ENCODE measurements at regions not wholly inside any gene's neighbourhood (a gene's known extent, or its start where the extent isn't known, plus 50 kb on each side); places are given as distances from the start of the nearest gene placed in this dataset.

DNA sequence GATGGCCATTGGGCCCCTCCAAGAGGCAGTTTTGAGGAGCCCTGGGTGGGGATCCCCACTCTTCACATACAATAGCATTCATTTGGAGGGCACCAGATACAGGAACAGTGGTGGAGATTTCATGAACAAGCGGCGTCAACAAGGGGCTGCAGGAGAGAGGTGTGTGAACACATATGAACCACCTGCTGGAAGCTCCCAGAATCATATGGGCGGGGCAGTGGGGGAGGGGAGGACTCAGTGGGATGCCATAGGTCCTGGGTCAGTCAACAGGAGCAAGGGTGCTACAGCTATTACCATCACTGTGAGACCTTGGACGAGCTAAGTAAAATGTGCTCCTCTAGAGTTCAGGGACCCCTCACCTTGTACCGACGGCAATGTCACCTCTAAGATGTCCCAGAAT, 100.4 kb upstream of the IRF2BP2 start:
- no peak overlapping the region for H3K9ac ChIP-seq
- no peak overlapping the region for H3K4me2 ChIP-seq
- ChIA-PET POLR2A (interaction anchor here (0.8 kb wide), 1 partner anchor 14 kb away, joined by 3 read pairs; no protein-coding TSS in a partner anchor), CTCF (interaction anchor here (1.4 to 2.2 kb wide), 2 partner anchors 8 to 13 kb away, joined by 4 to 6 read pairs; no protein-coding TSS in a partner anchor)
- H3K79me2 ChIP-seq (ENCODE audit: insufficient read depth): no peaks in the 10 kb centered on the region
- H3F3A ChIP-seq (replicated peaks; ENCODE audit: insufficient read depth): peaks cover 6% of the 10 kb centered on the region
- H3K27ac ChIP-seq (ENCODE audit: low read depth in 2 of 2, low read length in 1 of 2): no peak overlapping the region
- no peak overlapping the region for H3K4me3 ChIP-seq (ENCODE audit: low read depth in 2 of 2, low read length in 1 of 2)
- DNase-seq: no peak
- TF ChIP-seq, protein P1, sequence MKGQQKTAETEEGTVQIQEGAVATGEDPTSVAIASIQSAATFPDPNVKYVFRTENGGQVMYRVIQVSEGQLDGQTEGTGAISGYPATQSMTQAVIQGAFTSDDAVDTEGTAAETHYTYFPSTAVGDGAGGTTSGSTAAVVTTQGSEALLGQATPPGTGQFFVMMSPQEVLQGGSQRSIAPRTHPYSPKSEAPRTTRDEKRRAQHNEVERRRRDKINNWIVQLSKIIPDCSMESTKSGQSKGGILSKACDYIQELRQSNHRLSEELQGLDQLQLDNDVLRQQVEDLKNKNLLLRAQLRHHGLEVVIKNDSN (IDR thresholded peaks at IDR 0.05; ENCODE audit: borderline replicate concordance, low read depth): no peak
- TF ChIP-seq POLR2AphosphoS5 (IDR thresholded peaks at IDR 0.05; ENCODE audit: low read depth, low read length) (no peak), MEF2A (IDR thresholded peaks at IDR 0.05; ENCODE audit: borderline replicate concordance, low read depth) (no peak), EP300 (IDR thresholded peaks at IDR 0.05; ENCODE audit: borderline replicate concordance in 1 of 2, low read depth in 1 of 2, low read length in 1 of 2) (no peak), TCF12 (IDR thresholded peaks at IDR 0.05) (no peak), FOXM1 (IDR thresholded peaks at IDR 0.05; ENCODE audit: low read depth) (no peak), TAF1 (IDR thresholded peaks at IDR 0.05; ENCODE audit: borderline replicate concordance, low read depth, low read length) (no peak), EZH2phosphoT487 (IDR thresholded peaks at IDR 0.05; ENCODE audit: borderline replicate concordance, low read depth) (no peak), SIN3A (IDR thresholded peaks at IDR 0.05; ENCODE audit: borderline replicate concordance, low read depth, low read length) (no peak)
- no peaks in the 10 kb centered on the region for H4K20me1 ChIP-seq (ENCODE audit: insufficient read depth)
- 98% methylated on average over 4 of the region's 6 CpGs for WGBS (ENCODE audit: low lambda C conversion rate)
- H2AFZ ChIP-seq (ENCODE audit: low read depth): no peak overlapping the region
- H3K9me2 ChIP-seq: no peaks in the 10 kb centered on the region
- H3K4me1 ChIP-seq (ENCODE audit: control insufficient read depth in 1 of 2, insufficient read depth in 2 of 2, low read depth in 1 of 2, low read length in 1 of 2): peaks cover 0 to 14% of the 10 kb centered on the region in 2 experiments; a peak in 2 of 4 replicates
- no peaks in the 10 kb centered on the region for H3K27me3 ChIP-seq (ENCODE audit: insufficient read depth)
- no peaks in the 10 kb centered on the region for H3K36me3 ChIP-seq (replicated peaks in 1 of 2; ENCODE audit: control insufficient read depth in 1 of 2, insufficient read depth in 2 of 2, low read length in 1 of 2)
- no peaks in the 10 kb centered on the region for H3K9me3 ChIP-seq

DNA sequence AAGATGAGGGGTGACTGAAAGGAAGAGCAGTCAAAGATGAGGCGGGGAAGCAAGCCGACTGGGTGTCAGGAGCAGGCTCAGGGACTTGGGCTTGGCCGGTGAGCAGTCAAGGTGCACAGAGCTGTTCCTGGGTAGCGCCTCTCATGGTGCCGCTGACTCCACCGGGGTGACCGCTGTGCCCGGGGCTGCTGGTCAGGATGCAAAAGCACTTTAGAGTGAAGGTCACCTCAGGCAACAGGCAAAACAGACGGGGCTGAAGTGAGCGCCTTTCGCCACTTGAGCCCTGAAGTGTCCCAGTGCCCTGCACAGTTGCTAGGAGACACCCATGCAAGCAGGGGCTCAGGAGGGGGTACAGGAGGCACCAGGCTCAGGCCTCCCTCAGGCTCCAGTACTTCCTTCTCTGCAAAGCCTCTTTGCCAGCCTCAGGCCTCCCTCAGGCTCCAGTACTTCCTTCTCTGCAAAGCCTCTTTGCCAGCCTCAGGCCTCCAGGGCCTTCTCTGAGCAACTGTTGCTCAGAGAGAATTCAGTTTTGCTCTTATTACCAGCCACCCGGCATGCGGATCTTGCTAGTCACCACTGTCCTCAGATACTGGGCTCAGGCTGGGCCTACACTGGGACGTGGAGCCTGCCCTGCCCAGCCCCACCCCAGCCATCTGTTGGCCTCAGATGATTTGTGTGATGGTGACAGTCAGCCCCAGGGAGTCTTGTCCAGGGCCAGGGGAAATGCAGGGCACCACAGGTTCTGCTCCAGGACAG, 99.7 kb upstream of the IRF2BP2 start:
- Histone ChIP-seq H3K36me3 (replicated peaks in 1 of 2; ENCODE audit: control insufficient read depth in 1 of 2, insufficient read depth in 2 of 2, low read length in 1 of 2) (no peaks in the 10 kb centered on the region), H3K79me2 (ENCODE audit: insufficient read depth) (no peaks in the 10 kb centered on the region), H3K4me3 (ENCODE audit: low read depth in 2 of 2, low read length in 1 of 2) (no peak overlapping the region), H3K27ac (ENCODE audit: low read depth in 2 of 2, low read length in 1 of 2) (peak overlapping the region in 1 of 2 experiments; percentile 3; a peak in 1 of 4 replicates), H3K9ac (no peak overlapping the region), H3K4me1 (ENCODE audit: control insufficient read depth in 1 of 2, insufficient read depth in 2 of 2, low read depth in 1 of 2, low read length in 1 of 2) (peaks cover 0 to 14% of the 10 kb centered on the region in 2 experiments; a peak in 2 of 4 replicates), H3F3A (replicated peaks; ENCODE audit: insufficient read depth) (peaks cover 6% of the 10 kb centered on the region), H3K9me3 (no peaks in the 10 kb centered on the region), H3K9me2 (no peaks in the 10 kb centered on the region), H3K27me3 (ENCODE audit: insufficient read depth) (no peaks in the 10 kb centered on the region), H3K4me2 (no peak overlapping the region), H4K20me1 (ENCODE audit: insufficient read depth) (no peaks in the 10 kb centered on the region), H2AFZ (ENCODE audit: low read depth) (no peak overlapping the region)
- WGBS (ENCODE audit: low lambda C conversion rate): 97% methylated on average over 8 of the region's 14 CpGs
- POLR2A ChIA-PET: interaction anchor here (0.8 kb wide), 1 partner anchor 15 kb away, joined by 3 read pairs; no protein-coding TSS in a partner anchor
- CTCF ChIA-PET: interaction anchor here (1.4 to 2.2 kb wide), 2 partner anchors 8 to 14 kb away, joined by 4 to 6 read pairs; no protein-coding TSS in a partner anchor
- no peak for DNase-seq
- TF ChIP-seq JUND (IDR thresholded peaks at IDR 0.05) (no peak), NFIC (IDR thresholded peaks at IDR 0.05; ENCODE audit: borderline replicate concordance) (no peak), TEAD4 (IDR thresholded peaks at IDR 0.05; ENCODE audit: borderline replicate concordance, insufficient read depth) (no peak), RFX5 (IDR thresholded peaks at IDR 0.05; ENCODE audit: low read length) (no peak), CHD2 (IDR thresholded peaks at IDR 0.05; ENCODE audit: low read length, partially characterized antibody) (no peak), MEF2A (IDR thresholded peaks at IDR 0.05; ENCODE audit: borderline replicate concordance, low read depth) (no peak), FOXJ3 (CRISPR knock-in tag; IDR thresholded peaks at IDR 0.05) (no peak)
- TF ChIP-seq, protein P2, sequence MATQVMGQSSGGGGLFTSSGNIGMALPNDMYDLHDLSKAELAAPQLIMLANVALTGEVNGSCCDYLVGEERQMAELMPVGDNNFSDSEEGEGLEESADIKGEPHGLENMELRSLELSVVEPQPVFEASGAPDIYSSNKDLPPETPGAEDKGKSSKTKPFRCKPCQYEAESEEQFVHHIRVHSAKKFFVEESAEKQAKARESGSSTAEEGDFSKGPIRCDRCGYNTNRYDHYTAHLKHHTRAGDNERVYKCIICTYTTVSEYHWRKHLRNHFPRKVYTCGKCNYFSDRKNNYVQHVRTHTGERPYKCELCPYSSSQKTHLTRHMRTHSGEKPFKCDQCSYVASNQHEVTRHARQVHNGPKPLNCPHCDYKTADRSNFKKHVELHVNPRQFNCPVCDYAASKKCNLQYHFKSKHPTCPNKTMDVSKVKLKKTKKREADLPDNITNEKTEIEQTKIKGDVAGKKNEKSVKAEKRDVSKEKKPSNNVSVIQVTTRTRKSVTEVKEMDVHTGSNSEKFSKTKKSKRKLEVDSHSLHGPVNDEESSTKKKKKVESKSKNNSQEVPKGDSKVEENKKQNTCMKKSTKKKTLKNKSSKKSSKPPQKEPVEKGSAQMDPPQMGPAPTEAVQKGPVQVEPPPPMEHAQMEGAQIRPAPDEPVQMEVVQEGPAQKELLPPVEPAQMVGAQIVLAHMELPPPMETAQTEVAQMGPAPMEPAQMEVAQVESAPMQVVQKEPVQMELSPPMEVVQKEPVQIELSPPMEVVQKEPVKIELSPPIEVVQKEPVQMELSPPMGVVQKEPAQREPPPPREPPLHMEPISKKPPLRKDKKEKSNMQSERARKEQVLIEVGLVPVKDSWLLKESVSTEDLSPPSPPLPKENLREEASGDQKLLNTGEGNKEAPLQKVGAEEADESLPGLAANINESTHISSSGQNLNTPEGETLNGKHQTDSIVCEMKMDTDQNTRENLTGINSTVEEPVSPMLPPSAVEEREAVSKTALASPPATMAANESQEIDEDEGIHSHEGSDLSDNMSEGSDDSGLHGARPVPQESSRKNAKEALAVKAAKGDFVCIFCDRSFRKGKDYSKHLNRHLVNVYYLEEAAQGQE (IDR thresholded peaks at IDR 0.05; ENCODE audit: low read depth, low read length): no peak
- TF ChIP-seq, protein P3, sequence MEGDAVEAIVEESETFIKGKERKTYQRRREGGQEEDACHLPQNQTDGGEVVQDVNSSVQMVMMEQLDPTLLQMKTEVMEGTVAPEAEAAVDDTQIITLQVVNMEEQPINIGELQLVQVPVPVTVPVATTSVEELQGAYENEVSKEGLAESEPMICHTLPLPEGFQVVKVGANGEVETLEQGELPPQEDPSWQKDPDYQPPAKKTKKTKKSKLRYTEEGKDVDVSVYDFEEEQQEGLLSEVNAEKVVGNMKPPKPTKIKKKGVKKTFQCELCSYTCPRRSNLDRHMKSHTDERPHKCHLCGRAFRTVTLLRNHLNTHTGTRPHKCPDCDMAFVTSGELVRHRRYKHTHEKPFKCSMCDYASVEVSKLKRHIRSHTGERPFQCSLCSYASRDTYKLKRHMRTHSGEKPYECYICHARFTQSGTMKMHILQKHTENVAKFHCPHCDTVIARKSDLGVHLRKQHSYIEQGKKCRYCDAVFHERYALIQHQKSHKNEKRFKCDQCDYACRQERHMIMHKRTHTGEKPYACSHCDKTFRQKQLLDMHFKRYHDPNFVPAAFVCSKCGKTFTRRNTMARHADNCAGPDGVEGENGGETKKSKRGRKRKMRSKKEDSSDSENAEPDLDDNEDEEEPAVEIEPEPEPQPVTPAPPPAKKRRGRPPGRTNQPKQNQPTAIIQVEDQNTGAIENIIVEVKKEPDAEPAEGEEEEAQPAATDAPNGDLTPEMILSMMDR (IDR thresholded peaks at IDR 0.05): no peak

All from SK-N-SH (cell line).